D721Med (cell line): ENCODE measurements at regions not wholly inside any gene's neighbourhood (a gene's known extent, or its start where the extent isn't known, plus 50 kb on each side); places are given as distances from the start of the nearest gene placed in this dataset.

Source experiments
- DNase-seq: peaks from one replicate; pipeline ENCODE4 v3.0.0; 2011; ENCODE audit warnings: low spot score; ENCODE audit not compliant: insufficient read length
- FAIRE-seq: peaks from 2 replicates; lab custom pipeline; 2011; peaks lifted over from hg19 to GRCh38; lab: Jason Lieb, UNC
- CTCF ChIP-seq: IDR thresholded peaks from 2 replicates; pipeline ENCODE4 v1.5.1; 2012; ENCODE audit warnings: mild to moderate bottlenecking, control low read depth; ENCODE audit not compliant: insufficient read depth; ENCODE audit errors: missing control alignments

DNA sequence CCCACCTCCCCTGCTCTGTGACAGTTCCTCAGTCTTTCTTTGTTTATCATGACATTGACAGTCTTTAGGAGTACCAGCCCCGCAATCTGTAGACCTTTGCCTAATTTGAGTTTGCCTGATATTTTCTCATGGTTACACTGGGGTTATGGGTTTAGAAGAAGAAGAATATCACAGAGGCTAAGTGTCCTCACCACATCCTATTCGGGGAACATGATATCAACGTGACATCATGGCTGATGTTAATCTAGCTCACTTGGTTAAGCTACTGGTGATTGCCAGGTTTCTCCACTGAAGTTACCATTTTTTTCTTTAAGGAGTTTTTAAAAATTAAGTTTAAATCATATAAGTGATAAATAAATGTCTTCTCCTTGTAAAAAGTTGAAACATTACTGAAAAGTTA, 127.5 kb downstream of the CEP57L1 start:
- no peak for DNase-seq
- TF ChIP-seq CTCF = no peak
- no peak for FAIRE-seq

DNA sequence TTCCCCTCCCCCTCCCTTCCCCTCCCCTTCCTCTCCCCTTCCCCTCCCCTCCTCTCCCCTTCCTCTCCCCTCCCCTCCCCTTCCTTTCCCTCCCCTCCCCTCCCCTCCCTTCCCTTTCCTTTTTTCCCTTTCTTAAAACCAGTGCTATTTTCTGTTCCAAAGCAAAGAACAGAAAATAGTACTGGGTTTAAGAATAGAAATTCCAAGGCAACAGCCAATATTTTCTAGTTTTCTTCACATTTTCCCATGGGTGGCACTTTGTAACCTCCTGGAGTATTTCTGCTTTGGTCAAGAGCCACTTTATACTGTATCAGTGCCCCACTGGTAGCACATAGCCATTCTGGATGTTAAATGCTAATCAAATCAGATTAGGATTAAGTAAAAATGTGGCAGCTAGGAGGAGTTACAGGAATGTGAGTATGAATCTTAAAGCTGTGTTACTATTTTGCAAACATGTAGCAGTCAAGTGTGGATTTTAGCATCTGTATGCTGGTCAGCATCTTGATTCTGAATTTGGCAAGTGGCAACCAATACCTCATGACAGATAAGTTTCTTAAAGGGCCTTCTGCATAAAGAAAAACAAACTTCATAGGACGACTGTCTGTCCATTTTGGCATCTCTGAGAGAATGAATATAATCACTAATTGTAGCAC, 126.4 kb downstream of the CEP57L1 start:
- no peak for TF ChIP-seq CTCF
- no peak for DNase-seq
- no peak for FAIRE-seq
